ENCODE measurements at regions not wholly inside any gene's neighbourhood (a gene's known extent, or its start where the extent isn't known, plus 50 kb on each side); places are given as distances from the start of the nearest gene placed in this dataset.

GRCh38 chr2:122300758-122301157 lies 545.3 kb downstream of the TSN start:
- no peaks in the 10 kb centered on the region for H3K27me3 ChIP-seq (ENCODE audit: control insufficient read depth in 3 of 3, insufficient read depth in 3 of 3, low read length in 2 of 3)
- no peak for TF ChIP-seq CTCF (IDR thresholded peaks at IDR 0.05; ENCODE audit: control extremely low read depth, extremely low read depth)
- no peak overlapping the region for H3K9ac ChIP-seq (ENCODE audit: insufficient read depth in 1 of 2, low read length in 2 of 2)
- H3K4me1 ChIP-seq (ENCODE audit: control insufficient read depth in 5 of 5, insufficient read depth in 5 of 5, low read length in 5 of 5) = no peaks in the 10 kb centered on the region
- H3K9me3 ChIP-seq (ENCODE audit: control insufficient read depth in 4 of 4, insufficient read depth in 3 of 4, low read length in 3 of 4) = peaks cover 0 to 8% (median 6%) of the 10 kb centered on the region in 4 donors
- DNase-seq (no peak), ATAC-seq (ENCODE audit: insufficient read depth, low FRiP score) (no peak)
- no peak overlapping the region for H3K4me3 ChIP-seq
- 88 to 96% methylated on average over 3 of the region's 3 CpGs for WGBS, 2 donors
- no peak overlapping the region for H3K27ac ChIP-seq (ENCODE audit: low read depth in 1 of 2, low read length in 1 of 2)
- H3K36me3 ChIP-seq (ENCODE audit: control insufficient read depth in 4 of 4, insufficient read depth in 4 of 4, low read length in 4 of 4) = no peaks in the 10 kb centered on the region

GRCh38 chr2:122307763-122308162 lies 552.3 kb downstream of the TSN start:
- WGBS, 2 donors = 77 to 78% methylated on average over 8 of the region's 8 CpGs
- H3K27ac ChIP-seq (ENCODE audit: low read depth in 1 of 2, low read length in 1 of 2) = no peak overlapping the region

GRCh38 chr2:122315306-122315705 lies 559.9 kb downstream of the TSN start:
- DNase-seq (peak in 2 of 3 donors; percentile 2 to 3), ATAC-seq (ENCODE audit: insufficient read depth, low FRiP score) (no peak)

More at GRCh38 chr2:122307763-122308162, 552.3 kb downstream of the TSN start:
- Histone ChIP-seq H3K4me1 (ENCODE audit: control insufficient read depth in 5 of 5, insufficient read depth in 5 of 5, low read length in 5 of 5) (peaks cover 0 to 2% (median 0%) of the 10 kb centered on the region in 5 donors), H3K27me3 (ENCODE audit: control insufficient read depth in 3 of 3, insufficient read depth in 3 of 3, low read length in 2 of 3) (no peaks in the 10 kb centered on the region), H3K9me3 (ENCODE audit: control insufficient read depth in 4 of 4, insufficient read depth in 3 of 4, low read length in 3 of 4) (no peaks in the 10 kb centered on the region), H3K9ac (ENCODE audit: insufficient read depth in 1 of 2, low read length in 2 of 2) (no peak overlapping the region), H3K4me3 (no peak overlapping the region), H3K36me3 (ENCODE audit: control insufficient read depth in 4 of 4, insufficient read depth in 4 of 4, low read length in 4 of 4) (no peaks in the 10 kb centered on the region)
- TF ChIP-seq CTCF (IDR thresholded peaks at IDR 0.05; ENCODE audit: control extremely low read depth, extremely low read depth) = no peak
- ATAC-seq (ENCODE audit: insufficient read depth, low FRiP score) (no peak), DNase-seq (no peak)

More at GRCh38 chr2:122315306-122315705, 559.9 kb downstream of the TSN start:
- no peak overlapping the region for H3K27ac ChIP-seq (ENCODE audit: low read depth in 1 of 2, low read length in 1 of 2)
- WGBS, 2 donors = 81 to 82% methylated on average over 5 of the region's 5 CpGs
- H3K9me3 ChIP-seq (ENCODE audit: control insufficient read depth in 4 of 4, insufficient read depth in 3 of 4, low read length in 3 of 4) = no peaks in the 10 kb centered on the region
- no peak overlapping the region for H3K9ac ChIP-seq (ENCODE audit: insufficient read depth in 1 of 2, low read length in 2 of 2)
- no peak overlapping the region for H3K4me3 ChIP-seq
- no peak for TF ChIP-seq CTCF (IDR thresholded peaks at IDR 0.05; ENCODE audit: control extremely low read depth, extremely low read depth)
- no peaks in the 10 kb centered on the region for H3K4me1 ChIP-seq (ENCODE audit: control insufficient read depth in 5 of 5, insufficient read depth in 5 of 5, low read length in 5 of 5)
- H3K36me3 ChIP-seq (ENCODE audit: control insufficient read depth in 4 of 4, insufficient read depth in 4 of 4, low read length in 4 of 4) = no peaks in the 10 kb centered on the region
- H3K27me3 ChIP-seq (ENCODE audit: control insufficient read depth in 3 of 3, insufficient read depth in 3 of 3, low read length in 2 of 3) = no peaks in the 10 kb centered on the region
